ENCODE measurements at regions not wholly inside any gene's neighbourhood (a gene's known extent, or its start where the extent isn't known, plus 50 kb on each side); places are given as distances from the start of the nearest gene placed in this dataset.

DNA sequence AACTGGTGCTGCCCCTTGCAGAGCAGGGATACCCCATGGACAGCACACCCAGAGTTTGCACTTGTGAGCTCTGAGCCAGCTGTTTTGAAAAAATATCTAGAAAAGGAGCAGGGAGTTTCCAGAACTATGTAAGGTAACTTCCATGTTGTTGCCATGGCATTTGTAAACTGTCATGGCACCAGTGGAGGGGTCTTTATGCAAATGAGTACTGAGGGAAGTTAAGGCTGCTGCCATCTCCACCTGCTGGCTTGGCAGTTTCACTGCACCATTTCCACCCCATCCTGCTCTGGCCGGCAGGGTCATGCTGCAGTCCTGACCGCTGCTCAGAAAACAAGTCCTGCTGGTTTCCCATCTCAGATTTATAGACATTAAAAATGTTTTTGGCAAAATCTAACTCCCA is 52.3 kb upstream of the SNTG2 start:
- no peak for DNase-seq

GRCh38 chr2:897091-897490 is 53.6 kb upstream of the SNTG2 start:
- no peak for DNase-seq

DNA sequence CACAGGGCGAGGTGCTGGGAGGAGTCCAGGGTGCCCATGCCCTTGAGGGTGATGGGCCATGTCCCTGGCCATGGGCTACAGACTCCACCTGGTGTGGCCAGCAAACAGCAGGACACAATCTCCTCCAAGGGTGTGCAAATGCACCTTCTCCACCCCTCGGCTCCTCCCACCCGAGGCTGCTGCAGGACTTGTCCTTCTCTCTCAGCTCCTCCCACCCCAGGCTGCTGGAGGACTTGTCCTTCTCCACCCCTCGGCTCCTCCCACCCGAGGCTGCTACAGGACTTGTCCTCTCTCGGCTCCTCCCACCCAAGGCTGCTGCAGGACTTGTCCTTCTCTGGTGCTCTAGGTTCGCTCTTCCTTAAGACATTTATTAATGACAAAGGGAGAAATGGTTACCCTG is 57.3 kb upstream of the SNTG2 start:
- no peak for DNase-seq

DNA sequence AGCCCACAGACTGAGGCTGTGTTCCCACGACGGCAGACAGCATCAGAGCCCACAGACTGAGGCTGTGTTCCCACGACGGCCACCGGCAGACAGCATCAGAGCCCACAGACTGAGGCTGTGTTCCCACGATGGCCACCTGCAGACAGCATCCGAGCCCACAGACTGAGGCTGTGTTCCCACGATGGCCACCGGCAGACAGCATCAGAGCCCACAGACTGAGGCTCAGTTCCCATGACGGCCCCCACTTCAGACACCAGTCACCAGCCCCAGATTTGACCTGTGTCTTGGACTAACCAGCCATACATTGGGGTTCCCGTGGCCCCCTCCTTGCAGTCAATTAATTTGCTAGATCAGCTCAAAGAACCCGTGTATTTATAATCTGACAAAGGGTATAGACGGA is 57.8 kb upstream of the SNTG2 start:
- DNase-seq: no peak

- no peak for DNase-seq
These were observed 58.2 kb upstream of the SNTG2 start for GRCh38 chr2:892401-892800.

- DNase-seq: no peak
These were observed 58.9 kb upstream of the SNTG2 start for GRCh38 chr2:891734-892133.

- DNase-seq: no peak
These were observed 59.9 kb upstream of the SNTG2 start for GRCh38 chr2:890791-891190.

DNA sequence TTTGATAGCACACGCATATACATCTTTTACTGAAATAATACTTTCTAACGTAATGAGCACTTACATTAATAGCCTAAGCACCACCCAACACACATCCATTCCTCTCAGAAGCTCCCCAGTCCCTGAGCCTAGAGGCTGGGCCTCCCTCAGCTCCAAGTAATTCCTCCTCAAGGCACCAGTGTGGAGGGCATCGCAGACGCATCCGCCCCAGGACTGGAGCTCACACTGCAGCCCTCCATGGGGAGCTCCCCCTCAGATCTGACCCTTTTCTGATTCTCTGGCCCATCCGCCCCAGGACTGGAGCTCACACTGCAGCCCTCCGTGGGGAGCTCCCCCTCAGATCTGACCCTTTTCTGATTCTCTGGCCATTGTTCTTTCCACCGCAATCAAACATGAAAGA is 60.4 kb upstream of the SNTG2 start:
- DNase-seq: no peak

- no peak for DNase-seq
These were observed 61.6 kb upstream of the SNTG2 start for GRCh38 chr2:888906-889566.

- DNase-seq: no peak
These were observed 62.3 kb upstream of the SNTG2 start for GRCh38 chr2:888211-888801.

DNA sequence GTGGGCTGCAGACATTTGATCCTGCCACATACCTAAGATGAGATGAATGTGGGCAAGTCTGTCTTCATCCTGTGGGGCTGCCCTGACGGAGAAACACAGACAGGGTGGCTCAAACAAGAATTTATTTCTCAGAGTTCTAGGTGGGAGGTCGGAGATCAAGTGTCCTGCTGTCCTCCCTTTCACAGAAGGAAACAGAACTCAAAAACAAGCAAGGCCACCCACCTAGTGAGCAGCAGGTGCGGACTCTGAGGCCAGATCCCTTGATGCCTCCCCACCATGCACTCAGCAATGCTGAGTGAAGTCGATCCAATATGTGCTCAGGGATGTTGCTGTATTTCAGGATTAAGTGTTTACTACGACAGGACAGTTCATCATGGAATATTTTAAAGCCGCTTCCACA is 63.0 kb upstream of the SNTG2 start:
- DNase-seq: no peak

- no peak for DNase-seq
These were observed 64.3 kb upstream of the SNTG2 start for GRCh38 chr2:886072-887022.

- DNase-seq: no peak
These were observed 65.2 kb upstream of the SNTG2 start for GRCh38 chr2:885230-886071.

GRCh38 chr2:883803-884748 is 66.6 kb upstream of the SNTG2 start:
- DNase-seq: no peak

- DNase-seq: no peak
These were observed 67.3 kb upstream of the SNTG2 start for GRCh38 chr2:883260-883802.

DNA sequence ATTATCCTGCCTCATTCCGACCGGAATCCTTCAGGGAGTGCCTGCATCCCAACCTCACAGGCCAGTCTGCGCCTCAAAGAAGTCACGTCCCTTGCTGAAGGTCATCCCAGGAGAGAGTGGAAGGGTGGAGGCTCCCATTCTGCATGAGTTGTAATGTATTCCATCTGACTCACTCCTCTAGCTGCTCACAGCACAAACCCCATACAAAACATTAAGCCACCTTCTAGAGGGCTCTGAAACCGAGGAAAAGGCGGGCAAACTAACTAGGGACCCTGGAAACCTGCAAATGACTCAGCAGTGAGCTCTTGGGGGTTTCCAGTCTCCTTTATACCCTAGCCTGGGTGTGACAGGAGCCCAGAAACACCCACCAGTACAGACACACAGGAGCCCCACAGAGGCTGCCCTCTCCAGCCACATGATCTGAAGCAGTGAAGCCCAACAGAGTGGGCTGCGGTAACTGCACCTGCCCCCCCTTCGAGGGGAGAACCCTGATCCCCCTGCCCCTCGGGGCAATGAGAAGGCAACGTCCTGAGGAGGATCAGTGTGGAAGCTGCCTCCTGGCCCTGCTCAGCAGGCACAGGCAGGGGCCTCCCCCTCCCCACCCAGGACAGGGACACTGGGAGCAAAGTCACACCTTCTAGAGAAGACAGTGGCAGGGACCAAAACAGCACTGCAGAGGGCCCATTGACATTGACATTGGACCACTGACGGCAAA is 69.3 kb upstream of the SNTG2 start:
- no peak for DNase-seq

GRCh38 chr2:880201-880970 is 70.3 kb upstream of the SNTG2 start:
- no peak for DNase-seq

DNA sequence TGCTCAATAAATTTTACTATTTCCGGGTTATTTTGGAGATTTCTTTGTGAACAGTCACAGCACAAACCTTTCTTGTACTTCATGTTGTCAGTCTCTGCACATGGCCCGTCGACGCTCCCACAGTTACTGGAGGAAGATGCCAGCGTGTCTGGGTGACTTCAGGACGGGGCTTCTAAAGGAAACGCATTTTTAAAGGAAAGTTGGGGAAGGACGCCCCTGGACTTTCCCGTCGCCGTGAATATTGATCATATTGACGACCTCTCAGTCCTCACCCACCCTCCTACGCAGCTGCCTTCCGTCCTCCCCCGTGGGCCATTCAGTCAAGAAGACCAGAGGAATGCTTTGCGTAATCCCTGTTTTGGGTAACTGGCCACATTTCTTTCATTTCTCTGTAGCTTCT is 71.1 kb upstream of the SNTG2 start:
- no peak for DNase-seq

DNA sequence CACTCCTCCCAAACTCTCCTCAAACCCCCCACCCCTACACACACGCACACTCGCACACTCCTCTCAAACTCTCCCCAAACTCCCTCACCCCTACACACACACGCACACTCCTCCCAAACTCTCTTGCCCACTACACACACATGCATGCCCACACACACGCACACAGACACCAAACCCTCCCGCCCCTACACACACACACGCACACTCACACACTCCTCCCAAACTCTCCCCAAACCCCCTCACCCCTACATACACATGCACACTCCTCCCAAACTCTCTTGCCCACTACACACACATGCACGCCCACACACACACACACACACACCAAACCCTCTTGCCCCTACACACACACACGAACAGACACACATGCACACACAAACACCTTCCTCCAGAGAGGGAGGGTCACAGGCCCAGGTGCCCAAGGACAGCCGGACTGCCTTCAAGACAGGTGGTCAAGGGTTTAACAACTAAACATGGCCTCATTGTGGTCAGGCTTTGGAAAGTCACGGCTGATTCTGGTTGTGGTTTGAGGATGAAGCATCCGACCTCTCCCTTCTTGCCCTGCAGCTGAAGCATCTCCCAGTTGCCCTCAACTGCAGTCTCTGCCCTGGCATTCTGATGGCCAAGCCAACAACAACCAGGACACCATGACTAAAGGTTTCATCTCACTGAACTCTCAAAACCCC is 72.3 kb upstream of the SNTG2 start:
- DNase-seq: no peak
